IPS-20b (cell line): ENCODE measurements at regions not wholly inside any gene's neighbourhood (a gene's known extent, or its start where the extent isn't known, plus 50 kb on each side); places are given as distances from the start of the nearest gene placed in this dataset.
"Not testable (repeated sequence)": the region's sequence is repeated elsewhere in the genome, so short reads cannot be mapped to it uniquely, and the experiment has no call there.

Experiments used
- H3K27ac ChIP-seq: one replicate; pipeline ENCODE4 v1.5.1; 2013; ENCODE audit warnings: low read length
- H3K27me3 ChIP-seq: 2 replicates; pipeline ENCODE4 v1.6.1; 2013; ENCODE audit warnings: mild to moderate bottlenecking, low read length, inconsistent platforms; ENCODE audit not compliant: insufficient read depth
- H3K36me3 ChIP-seq: 2 replicates; pipeline ENCODE4 v1.6.1; 2013; ENCODE audit warnings: low read depth, mild to moderate bottlenecking, inconsistent platforms, low read length, moderate library complexity; ENCODE audit not compliant: insufficient read depth
- H3K4me1 ChIP-seq: 2 replicates; pipeline ENCODE4 v1.6.1; 2013; ENCODE audit warnings: mild to moderate bottlenecking, control low read depth, inconsistent platforms, low read length, moderate library complexity; ENCODE audit not compliant: insufficient read depth
- H3K4me3 ChIP-seq: 2 replicates; pipeline ENCODE4 v1.5.1; 2013; ENCODE audit warnings: mild to moderate bottlenecking, low read length, inconsistent platforms
- H3K9ac ChIP-seq: 2 replicates; pipeline ENCODE4 v1.6.1; 2013; ENCODE audit warnings: low read depth, mild to moderate bottlenecking, inconsistent platforms, low read length, moderate library complexity
- H3K9me3 ChIP-seq: 2 replicates; pipeline ENCODE4 v1.6.1; 2013; ENCODE audit warnings: mild to moderate bottlenecking, low read depth, low read length, inconsistent platforms; ENCODE audit not compliant: insufficient read depth

DNA sequence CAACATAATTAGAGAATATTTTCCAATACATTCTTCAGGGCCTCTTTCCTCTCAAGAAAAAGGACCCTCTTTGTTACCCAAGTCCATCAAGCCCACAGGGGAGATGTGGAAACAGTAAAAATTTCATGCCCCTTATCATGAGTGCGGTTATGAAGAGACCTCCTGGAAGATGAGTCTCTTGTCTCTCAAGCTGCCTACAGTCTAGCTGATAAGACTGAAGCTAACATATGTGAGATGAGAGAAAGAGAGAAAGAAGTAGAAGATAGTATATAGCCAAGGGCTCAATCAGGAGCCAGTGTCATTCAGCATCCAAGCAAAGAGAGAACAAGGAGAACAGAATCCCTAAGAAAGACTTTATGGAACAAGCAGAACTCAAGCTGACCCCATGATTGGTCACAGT, 75.9 kb upstream of the CABCOCO1 start:
- Histone ChIP-seq H3K9ac (no peak overlapping the region), H3K36me3 (no peaks in the 10 kb centered on the region), H3K4me1 (no peaks in the 10 kb centered on the region), H3K9me3 (no peaks in the 10 kb centered on the region), H3K27ac (no peak overlapping the region), H3K27me3 (no peaks in the 10 kb centered on the region), H3K4me3 (no peak overlapping the region)

DNA sequence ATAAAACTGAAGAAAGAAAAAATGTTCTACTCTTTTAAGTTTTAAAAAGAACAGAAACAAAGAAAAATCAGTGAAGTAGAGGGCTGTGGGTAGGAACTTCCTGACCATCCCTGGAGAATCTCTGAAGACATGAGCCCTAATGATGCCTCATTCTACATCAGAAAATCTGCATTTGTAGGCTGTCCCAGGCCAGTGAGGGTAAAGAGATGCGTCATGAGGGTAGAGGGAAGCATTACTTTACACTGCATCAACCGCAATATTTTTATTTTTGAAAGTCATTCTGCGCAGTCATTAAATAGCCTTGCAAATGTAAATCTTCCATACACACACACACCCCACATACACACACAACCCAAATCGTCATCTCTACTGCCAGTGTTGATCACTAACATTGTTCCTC, 82.1 kb upstream of the CABCOCO1 start:
- H3K9me3 ChIP-seq = no peaks in the 10 kb centered on the region
- H3K36me3 ChIP-seq = no peaks in the 10 kb centered on the region
- no peaks in the 10 kb centered on the region; the same call in 1 of the 2 replicates for H3K4me1 ChIP-seq
- H3K27ac ChIP-seq = no peak overlapping the region
- H3K4me3 ChIP-seq = no peak overlapping the region
- no peak overlapping the region for H3K9ac ChIP-seq
- no peaks in the 10 kb centered on the region for H3K27me3 ChIP-seq

GRCh38 chr10:61570204-61570603, 92.5 kb upstream of the CABCOCO1 start:
- H3K9me3 ChIP-seq = peaks cover 16% of the 10 kb centered on the region
- H3K27ac ChIP-seq, H3K36me3 ChIP-seq, H3K9ac ChIP-seq, H3K4me3 ChIP-seq, H3K27me3 ChIP-seq, H3K4me1 ChIP-seq: not testable (repeated sequence)

DNA sequence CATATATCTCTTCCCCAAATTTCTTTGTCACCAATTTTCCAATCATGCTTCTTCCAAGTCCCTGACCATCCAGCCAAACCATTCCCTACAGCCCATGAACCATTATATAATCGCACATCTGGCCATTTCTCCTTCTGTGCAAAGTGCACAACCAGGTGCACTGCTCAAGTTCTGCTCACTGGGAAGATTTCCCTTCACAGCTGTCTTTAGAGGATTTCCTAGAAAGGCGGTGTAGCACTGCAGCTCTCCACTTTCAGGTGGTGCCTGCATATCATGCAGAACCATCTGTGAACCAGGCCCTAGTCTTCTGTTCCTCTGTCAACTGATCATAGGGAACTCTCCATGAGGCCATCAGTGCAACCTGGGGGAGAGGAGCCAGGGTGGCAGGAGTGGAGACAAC, 95.0 kb upstream of the CABCOCO1 start:
- H3K4me1 ChIP-seq = no peaks in the 10 kb centered on the region
- H3K36me3 ChIP-seq = no peaks in the 10 kb centered on the region
- H3K27me3 ChIP-seq = no peaks in the 10 kb centered on the region
- H3K9ac ChIP-seq = no peak overlapping the region
- no peak overlapping the region for H3K27ac ChIP-seq
- H3K9me3 ChIP-seq = peaks cover 16% of the 10 kb centered on the region
- H3K4me3 ChIP-seq = no peak overlapping the region

DNA sequence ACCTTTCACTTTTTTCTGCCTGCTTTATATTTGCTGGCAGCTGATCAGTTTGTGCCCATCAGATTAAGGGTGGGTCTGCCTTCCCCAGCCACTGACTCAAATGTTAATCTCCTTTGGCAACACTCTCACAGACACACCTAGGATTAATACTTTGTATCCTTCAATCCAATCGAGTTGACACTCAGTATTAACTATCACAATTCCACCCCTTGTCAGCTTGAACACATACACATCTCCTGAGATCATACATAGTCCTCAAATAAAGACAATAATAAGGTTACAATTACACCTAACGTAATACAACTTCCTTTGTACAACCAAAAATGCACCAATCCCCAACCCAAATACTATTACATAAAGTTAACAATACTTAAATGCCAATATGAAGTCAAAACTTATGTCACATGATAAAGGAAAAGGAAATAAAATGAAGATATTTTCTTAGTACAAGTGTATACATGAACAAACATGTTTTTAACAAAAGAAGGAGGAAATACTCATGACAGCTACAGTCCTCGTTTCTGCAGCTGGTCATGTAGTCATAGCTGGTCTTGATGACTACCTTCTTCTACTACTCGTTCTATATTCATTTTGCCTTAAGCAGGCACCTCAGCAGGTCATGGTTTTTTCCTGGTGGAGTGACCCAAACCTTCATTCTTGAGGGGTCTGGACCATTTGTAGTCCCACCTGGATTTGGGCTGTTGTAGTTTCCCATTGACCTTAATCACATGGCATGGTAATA, 96.7 kb upstream of the CABCOCO1 start:
- no peak overlapping the region for H3K9ac ChIP-seq
- H3K4me3 ChIP-seq = no peak overlapping the region
- no peak overlapping the region for H3K27ac ChIP-seq
- peaks cover 24% of the 10 kb centered on the region for H3K9me3 ChIP-seq
- no peaks in the 10 kb centered on the region for H3K36me3 ChIP-seq
- no peaks in the 10 kb centered on the region for H3K27me3 ChIP-seq
- no peaks in the 10 kb centered on the region for H3K4me1 ChIP-seq

GRCh38 chr10:61564444-61564843, 98.3 kb upstream of the CABCOCO1 start:
- Histone ChIP-seq H3K27me3 (no peaks in the 10 kb centered on the region), H3K9ac (no peak overlapping the region), H3K4me3 (no peak overlapping the region), H3K4me1 (no peaks in the 10 kb centered on the region; the same call in 1 of the 2 replicates), H3K9me3 (peaks cover 12% of the 10 kb centered on the region), H3K36me3 (no peaks in the 10 kb centered on the region), H3K27ac (no peak overlapping the region)

DNA sequence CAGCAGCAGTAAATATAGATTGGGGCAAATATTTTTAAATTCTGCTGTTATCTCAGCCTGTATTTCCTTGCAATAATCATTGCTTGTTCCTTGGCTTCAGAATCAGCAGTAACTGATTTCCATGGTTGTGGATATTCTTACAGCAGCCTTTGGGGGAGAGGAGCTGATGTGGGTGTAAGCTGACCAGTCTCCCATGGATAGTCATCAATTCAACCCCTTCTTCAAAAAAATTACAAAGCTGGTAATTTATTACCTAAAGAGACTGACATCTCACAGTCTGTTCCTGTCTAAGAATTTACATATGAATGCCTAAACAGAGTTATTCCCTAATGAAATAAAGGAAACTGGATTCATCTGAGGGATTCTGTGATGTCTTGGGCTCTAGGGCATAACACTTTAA, 103.1 kb upstream of the CABCOCO1 start:
- no peaks in the 10 kb centered on the region for H3K36me3 ChIP-seq
- no peak overlapping the region for H3K27ac ChIP-seq
- no peak overlapping the region for H3K9ac ChIP-seq
- no peaks in the 10 kb centered on the region for H3K27me3 ChIP-seq
- peaks cover 9% of the 10 kb centered on the region for H3K9me3 ChIP-seq
- H3K4me1 ChIP-seq = no peaks in the 10 kb centered on the region; the same call in 1 of the 2 replicates
- no peak overlapping the region for H3K4me3 ChIP-seq

GRCh38 chr10:61558188-61558587, 104.5 kb upstream of the CABCOCO1 start:
- H3K27ac ChIP-seq = no peak overlapping the region
- no peaks in the 10 kb centered on the region for H3K36me3 ChIP-seq
- no peak overlapping the region for H3K9ac ChIP-seq
- no peak overlapping the region for H3K4me3 ChIP-seq
- no peaks in the 10 kb centered on the region for H3K27me3 ChIP-seq
- H3K4me1 ChIP-seq = no peaks in the 10 kb centered on the region; the same call in 1 of the 2 replicates
- H3K9me3 ChIP-seq = peaks cover 9% of the 10 kb centered on the region

DNA sequence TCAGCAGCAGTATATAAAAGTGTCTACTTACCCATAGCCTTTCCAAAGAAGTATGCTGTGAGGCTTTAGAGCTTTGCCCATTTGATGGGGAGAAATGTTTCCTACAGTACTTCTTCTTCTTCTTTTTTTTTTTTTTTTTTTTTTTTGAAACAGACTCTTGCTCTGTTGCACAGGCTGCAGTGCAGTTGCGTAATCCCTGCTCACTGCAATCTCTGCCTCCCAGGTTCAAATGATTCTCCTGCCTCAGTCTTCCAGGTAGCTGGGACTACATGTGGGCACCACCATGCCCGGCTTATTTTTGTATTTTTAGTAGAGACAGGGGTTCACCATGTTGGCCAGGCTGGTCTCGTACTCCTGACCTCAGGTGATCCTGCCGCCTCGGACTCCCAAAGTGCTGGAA, 101.7 kb upstream of the TMEM26 start:
- Histone ChIP-seq H3K9me3 (no peaks in the 10 kb centered on the region), H3K36me3 (no peaks in the 10 kb centered on the region), H3K4me1 (no peaks in the 10 kb centered on the region; the same call in 1 of the 2 replicates), H3K9ac (no peak overlapping the region), H3K27ac (no peak overlapping the region), H3K4me3 (no peak overlapping the region), H3K27me3 (no peaks in the 10 kb centered on the region)

DNA sequence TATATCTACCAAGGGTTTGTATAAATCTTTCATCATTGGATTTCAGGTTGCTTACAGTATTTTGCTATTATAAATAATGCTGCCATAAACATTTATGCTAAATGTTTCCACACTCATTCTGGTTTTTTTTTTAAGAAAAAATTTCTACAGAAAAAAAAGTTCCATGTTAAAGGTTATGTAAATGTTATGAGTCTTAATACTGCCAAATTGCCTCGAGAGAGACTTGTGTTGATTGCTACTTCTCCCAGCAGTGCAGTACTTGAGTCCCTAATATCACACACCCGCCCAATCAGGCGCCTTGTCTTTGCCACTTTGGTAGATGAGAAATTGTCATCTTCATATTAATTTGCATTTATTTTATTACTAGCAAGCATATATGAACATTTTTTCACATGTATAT, 96.7 kb upstream of the TMEM26 start:
- no peaks in the 10 kb centered on the region for H3K27me3 ChIP-seq
- no peaks in the 10 kb centered on the region for H3K4me1 ChIP-seq
- H3K9ac ChIP-seq = no peak overlapping the region
- H3K36me3 ChIP-seq = no peaks in the 10 kb centered on the region
- no peak overlapping the region for H3K4me3 ChIP-seq
- H3K27ac ChIP-seq = no peak overlapping the region
- no peaks in the 10 kb centered on the region for H3K9me3 ChIP-seq

DNA sequence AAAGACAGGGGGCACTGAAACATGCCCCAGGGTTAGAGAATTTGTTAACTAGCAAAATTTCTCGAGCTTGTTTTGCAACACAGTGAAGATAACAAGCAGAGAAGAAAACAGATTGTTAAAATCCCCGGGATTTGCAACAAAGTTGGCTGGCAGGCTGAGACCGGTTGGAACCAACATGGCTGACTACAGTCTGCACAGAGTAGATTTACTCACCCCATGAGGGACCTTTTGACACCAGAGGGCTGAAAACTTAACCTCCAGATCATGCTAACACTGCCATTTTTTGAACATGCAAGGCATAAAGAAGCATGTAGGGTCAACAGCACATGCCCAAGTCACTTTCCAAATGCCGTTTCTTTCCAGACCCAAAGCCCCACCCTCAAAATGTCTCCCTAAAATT, 95.2 kb upstream of the TMEM26 start:
- Histone ChIP-seq H3K4me3 (no peak overlapping the region), H3K4me1 (no peaks in the 10 kb centered on the region), H3K27ac (no peak overlapping the region), H3K9ac (no peak overlapping the region), H3K27me3 (no peaks in the 10 kb centered on the region), H3K36me3 (no peaks in the 10 kb centered on the region), H3K9me3 (no peaks in the 10 kb centered on the region)

DNA sequence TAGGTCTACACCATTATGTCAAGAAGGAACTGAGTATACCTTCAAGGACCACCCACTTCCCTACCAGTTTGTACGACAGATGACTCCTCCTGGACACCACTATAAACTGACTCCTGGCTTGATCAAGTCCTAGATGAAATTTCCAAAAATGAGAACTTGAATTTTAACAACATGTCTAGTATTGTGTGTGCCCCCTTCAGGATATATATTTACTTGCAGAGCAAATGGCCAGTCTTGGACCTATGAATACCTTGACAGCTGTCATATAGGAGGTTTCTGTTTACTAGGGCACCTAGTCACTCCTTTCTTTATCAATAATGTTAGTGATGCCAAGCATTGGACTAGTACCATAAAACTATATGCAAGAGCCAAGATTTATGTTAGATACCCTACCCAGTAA, 94.1 kb upstream of the TMEM26 start:
- no peaks in the 10 kb centered on the region for H3K4me1 ChIP-seq
- H3K27me3 ChIP-seq = no peaks in the 10 kb centered on the region
- H3K4me3 ChIP-seq = no peak overlapping the region
- no peaks in the 10 kb centered on the region for H3K9me3 ChIP-seq
- H3K36me3 ChIP-seq = no peaks in the 10 kb centered on the region
- no peak overlapping the region for H3K9ac ChIP-seq
- H3K27ac ChIP-seq = no peak overlapping the region
